ENCODE measurements at regions not wholly inside any gene's neighbourhood (a gene's known extent, or its start where the extent isn't known, plus 50 kb on each side); places are given as distances from the start of the nearest gene placed in this dataset.
A peak's percentile ranks its signal among the peaks of the same experiment; 100 is the strongest.

- ATAC-seq, result peak; percentile 39
Measured at GRCh38 chr1:36576118-36576517, 93.4 kb upstream of the CSF3R start.

- ATAC-seq, result no peak
Measured at GRCh38 chr1:36573445-36573844, 90.7 kb upstream of the CSF3R start.

- no peak for ATAC-seq
Measured at GRCh38 chr1:36572906-36573305, 90.2 kb upstream of the CSF3R start.

- no peak for ATAC-seq
Measured at GRCh38 chr1:36572142-36572715, 89.5 kb upstream of the CSF3R start.

GRCh38 chr1:36571106-36571505 lies 88.4 kb upstream of the CSF3R start:
- ATAC-seq, result no peak

GRCh38 chr1:36570478-36571060 lies 87.9 kb upstream of the CSF3R start:
- no peak for ATAC-seq

GRCh38 chr1:36570006-36570405 lies 87.3 kb upstream of the CSF3R start:
- ATAC-seq, result no peak

GRCh38 chr1:36567601-36568341 lies 85.1 kb upstream of the CSF3R start:
- no peak for ATAC-seq

GRCh38 chr1:36565576-36566501 lies 83.1 kb upstream of the CSF3R start:
- ATAC-seq, result no peak

GRCh38 chr1:36562181-36562685 lies 79.5 kb upstream of the CSF3R start:
- no peak for ATAC-seq

- no peak for ATAC-seq
Measured at GRCh38 chr1:36561361-36561724, 78.6 kb upstream of the CSF3R start.

GRCh38 chr1:36560621-36561360 lies 78.1 kb upstream of the CSF3R start:
- no peak for ATAC-seq

GRCh38 chr1:36560177-36560576 lies 77.5 kb upstream of the CSF3R start:
- ATAC-seq, result no peak

GRCh38 chr1:36559061-36559460 lies 76.3 kb upstream of the CSF3R start:
- no peak for ATAC-seq

- ATAC-seq, result no peak
Measured at GRCh38 chr1:36557041-36558000, 74.6 kb upstream of the CSF3R start.

GRCh38 chr1:36555041-36555440 lies 72.3 kb upstream of the CSF3R start:
- ATAC-seq, result no peak

- ATAC-seq, result no peak
Measured at GRCh38 chr1:36554323-36554628, 71.6 kb upstream of the CSF3R start.

GRCh38 chr1:36553591-36554322 lies 71.0 kb upstream of the CSF3R start:
- peak; percentile 78 for ATAC-seq

- ATAC-seq, result no peak
Measured at GRCh38 chr1:36542962-36543515, 60.3 kb upstream of the CSF3R start.
